DMS153 treated with DMSO at 0.1 percent for 48 hours (cell line): ENCODE measurements at regions not wholly inside any gene's neighbourhood (a gene's known extent, or its start where the extent isn't known, plus 50 kb on each side); places are given as distances from the start of the nearest gene placed in this dataset.
"Not testable (repeated sequence)": the region's sequence is repeated elsewhere in the genome, so short reads cannot be mapped to it uniquely, and the experiment has no call there.

Experiments
- DNase-seq: peaks from one replicate; lab custom pipeline; 2025; ENCODE audit not compliant: unreplicated experiment; lab: John Stamatoyannopoulos, UW

DNA sequence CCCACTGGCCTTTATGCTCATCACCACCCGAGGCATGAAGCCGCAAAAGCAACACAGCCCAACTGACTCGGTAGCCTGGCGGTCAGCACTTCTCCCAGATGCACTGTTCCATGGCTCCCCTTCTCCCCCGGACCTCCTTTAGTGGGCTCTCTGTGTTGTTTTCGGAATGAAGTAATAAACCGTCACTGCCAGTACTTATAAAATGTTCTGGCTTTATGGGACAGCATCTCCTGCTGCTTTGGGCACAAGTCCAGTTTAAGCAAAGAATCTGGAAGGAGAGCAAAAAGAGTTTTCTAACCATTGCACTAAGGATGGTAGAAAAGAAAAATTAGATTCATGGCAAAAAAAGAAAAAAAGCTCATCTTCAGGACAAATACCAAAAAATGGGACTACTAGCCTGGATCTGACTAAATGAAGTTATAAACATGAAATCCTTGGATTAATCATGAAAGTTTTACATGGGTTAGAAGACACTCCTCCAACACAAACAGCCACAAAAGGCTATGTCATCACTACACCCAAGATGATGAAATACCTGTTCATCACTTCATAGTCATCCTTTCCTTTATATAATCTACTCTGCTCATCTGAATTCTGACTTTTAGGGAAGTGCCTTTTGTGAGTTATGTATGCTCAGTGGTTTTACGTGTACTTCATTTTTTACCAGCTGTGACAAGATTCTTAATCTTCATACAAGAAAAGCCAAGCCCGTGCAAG, 89.5 kb upstream of the UBE2E2 start:
- DNase-seq = no peak

GRCh38 chr3:23114432-23114831, 88.7 kb upstream of the UBE2E2 start:
- DNase-seq = no peak

- DNase-seq = no peak
Measured at GRCh38 chr3:23115171-23115877, 87.8 kb upstream of the UBE2E2 start.

DNA sequence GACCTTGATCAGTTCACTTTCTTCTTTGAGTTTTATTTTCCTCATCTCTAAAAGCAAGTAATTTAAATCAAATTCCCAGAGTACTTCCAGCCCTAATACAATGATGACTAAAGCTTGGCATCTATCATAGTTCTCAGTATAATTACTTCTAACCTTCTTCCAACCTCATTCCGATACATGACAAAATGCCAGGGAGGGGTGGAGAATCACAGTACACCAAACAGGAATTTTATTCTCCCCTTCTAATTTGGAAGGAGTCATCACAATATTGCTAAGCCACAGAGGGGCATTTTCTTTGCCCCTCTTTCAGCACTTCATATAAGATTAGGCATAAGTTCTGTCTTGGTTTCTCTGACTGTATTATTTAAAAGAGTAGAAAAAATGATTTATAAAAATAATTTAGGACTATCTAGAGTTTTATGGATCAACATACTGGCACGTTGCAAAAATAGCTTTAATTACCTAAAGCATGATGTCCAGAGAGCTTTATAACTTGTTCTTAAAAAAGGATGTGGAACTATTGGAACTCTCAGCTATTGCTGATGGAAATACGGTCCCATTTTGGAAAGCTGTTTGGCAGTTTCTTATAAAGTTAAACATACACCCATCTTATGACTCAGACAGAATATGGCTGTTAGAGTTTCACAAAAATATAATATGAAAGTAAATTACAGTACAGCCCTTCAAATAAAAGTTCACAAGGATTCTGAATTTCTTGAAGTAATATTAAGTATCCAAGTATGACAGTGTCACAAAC, 86.9 kb upstream of the UBE2E2 start:
- no peak for DNase-seq

GRCh38 chr3:23117856-23118255, 85.3 kb upstream of the UBE2E2 start:
- no peak for DNase-seq

- no peak for DNase-seq
Measured at GRCh38 chr3:23127196-23127595, 75.9 kb upstream of the UBE2E2 start.

DNA sequence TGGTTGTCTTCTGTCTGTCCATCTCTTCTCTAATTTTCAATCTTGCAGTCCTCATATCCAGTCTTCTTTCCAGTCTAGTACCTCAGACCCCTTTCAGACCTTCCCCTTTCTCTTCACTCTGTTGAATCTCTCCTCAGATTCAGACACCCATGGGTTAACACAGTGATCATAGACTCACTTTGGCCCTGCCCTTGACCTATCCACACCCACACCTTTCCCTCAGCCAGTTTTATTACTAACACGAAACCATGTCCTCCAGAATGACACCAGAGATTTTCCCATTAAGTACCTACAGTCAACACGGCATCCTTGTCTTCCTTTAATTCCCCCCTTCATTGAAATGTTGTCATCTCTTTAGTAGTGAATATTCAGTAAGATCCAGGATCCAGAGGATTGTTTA, 74.5 kb upstream of the UBE2E2 start:
- DNase-seq = no peak

DNA sequence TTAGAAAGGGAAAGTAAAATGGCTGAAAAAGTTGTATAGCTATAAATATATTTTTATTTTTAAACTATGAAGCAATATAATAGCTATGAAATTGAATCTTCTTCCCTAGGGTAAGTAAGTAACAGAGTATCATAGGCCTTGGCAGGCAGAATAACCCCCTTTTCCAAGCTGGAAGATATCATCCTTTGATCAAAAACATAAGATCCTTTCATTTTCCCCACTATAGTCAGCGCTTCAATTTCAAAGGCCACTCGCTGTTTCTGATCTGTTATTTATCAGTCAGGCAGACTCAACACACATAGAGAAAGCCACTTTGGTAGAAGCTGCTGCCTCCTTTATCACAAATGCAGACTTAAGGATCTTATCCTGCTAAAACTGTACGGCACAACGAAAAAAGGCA, 74.0 kb upstream of the UBE2E2 start:
- peak; percentile 16 for DNase-seq

DNA sequence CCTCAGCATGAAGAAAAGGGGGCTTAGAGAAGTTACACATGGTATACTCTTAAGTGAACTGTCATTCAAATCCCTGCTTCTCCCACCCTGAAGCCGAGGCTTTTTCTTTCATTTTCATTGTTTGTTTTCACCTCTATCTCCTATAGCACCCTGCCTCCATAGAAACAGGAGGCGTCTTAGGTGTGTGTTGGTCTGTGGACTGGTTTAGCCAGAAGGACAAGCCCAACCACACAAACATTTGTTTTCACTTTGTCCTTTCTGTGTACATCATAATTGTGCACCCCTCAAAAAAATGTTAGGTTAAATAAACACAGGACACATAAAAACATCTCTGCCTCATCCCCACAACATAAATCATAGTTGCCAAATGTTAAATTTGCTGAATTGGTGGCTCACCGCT, 73.3 kb upstream of the UBE2E2 start:
- DNase-seq = peak; percentile 40

DNA sequence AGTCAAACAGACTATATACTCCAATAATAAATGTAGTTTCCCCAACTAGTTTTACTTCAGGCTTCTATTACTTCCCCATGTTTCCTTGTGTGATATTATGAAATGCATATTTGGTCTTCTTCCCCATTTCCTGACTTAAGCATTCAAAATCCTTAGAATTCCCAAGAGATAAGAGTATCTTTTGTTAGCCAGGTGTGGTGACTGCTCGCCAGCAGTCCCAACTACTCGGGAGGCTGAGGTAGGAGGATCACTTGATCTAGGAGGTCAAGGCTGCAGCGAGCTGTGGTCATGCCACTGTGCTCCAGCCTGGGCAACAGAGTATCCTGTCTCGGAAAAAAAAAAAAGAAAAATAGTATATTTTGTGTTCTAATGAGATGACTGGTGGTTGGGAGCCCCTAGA, 72.7 kb upstream of the UBE2E2 start:
- DNase-seq = no peak

GRCh38 chr3:23135026-23135785, 67.9 kb upstream of the UBE2E2 start:
- no peak for DNase-seq

- DNase-seq = no peak
Measured at GRCh38 chr3:23136054-23136453, 67.1 kb upstream of the UBE2E2 start.

- DNase-seq = not testable (repeated sequence)
Measured at GRCh38 chr3:23144051-23144450, 59.1 kb upstream of the UBE2E2 start.

GRCh38 chr3:23146163-23146562, 57.0 kb upstream of the UBE2E2 start:
- DNase-seq = no peak

GRCh38 chr3:23152989-23153388, 50.1 kb upstream of the UBE2E2 start:
- DNase-seq = no peak
